ENCODE measurements at regions not wholly inside any gene's neighbourhood (a gene's known extent, or its start where the extent isn't known, plus 50 kb on each side); places are given as distances from the start of the nearest gene placed in this dataset.

DNA sequence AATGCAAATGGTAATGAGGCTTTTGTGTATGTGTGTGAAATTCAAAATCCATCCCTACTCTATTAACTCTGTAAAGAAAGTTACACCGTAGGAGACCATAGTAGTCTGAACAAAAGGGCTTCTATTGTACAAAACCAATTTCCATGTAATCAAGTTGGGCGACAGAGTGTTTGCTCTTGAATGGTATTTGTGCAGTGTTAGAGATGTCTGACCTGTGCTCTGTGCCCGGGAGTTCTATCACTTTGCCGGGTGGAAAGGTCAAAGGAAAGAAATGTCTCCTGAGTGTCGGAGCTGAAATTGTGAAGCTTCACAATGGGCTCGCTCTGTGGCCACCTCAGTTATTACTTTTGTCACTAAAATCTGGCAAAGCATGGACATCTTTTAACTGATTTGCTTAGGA is 312.0 kb downstream of the SAMD5 start:
- DNase-seq (ENCODE audit: low spot score): no peak

DNA sequence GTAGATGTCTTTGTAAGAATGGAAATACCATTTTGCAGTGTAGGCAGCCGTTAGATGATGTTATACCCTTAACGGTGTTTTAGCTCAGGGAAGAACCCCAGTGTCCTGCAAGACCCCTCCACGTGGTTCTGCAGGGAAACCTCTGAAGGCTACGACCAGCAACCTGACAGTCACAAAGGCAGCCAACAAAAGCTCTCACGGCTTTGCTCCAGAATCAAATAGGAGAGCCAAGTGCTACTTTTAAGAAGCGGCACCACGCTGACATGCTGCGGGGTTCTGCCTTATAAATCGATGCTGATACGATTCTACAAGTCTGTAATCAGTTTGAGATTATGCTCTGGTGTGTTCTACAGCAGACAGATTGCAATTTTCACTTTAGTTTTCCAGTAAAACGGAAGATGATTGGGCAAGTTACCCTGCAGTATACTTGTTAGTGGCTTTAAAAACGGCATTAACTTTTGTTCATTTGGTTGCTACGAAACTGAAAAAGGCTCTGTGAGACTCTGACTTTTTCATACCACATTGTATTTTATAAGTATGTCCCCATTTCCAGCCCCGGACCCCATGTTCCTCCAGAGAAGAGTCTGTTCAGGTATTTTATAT is 312.9 kb downstream of the SAMD5 start:
- DNase-seq (ENCODE audit: low spot score): no peak

DNA sequence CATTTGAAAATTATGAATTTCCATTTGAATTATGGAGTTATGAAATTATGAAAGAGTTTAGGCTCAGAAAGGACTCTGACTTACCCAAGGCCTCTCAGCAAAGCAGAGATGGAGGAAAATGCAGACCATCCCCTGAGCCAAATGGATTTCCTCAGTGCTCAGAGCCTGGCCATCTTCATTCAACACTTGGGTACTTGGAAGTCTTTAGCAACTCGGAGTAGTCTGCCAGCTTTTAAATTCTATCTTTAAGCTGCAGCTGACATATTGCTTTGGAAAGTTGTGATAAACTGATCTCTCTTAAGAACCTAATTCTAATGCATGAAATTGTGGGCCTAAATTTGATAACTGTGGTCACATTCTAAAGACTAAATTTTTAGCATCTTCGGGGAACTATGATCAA is 315.4 kb downstream of the SAMD5 start:
- no peak for DNase-seq (ENCODE audit: low spot score)

DNA sequence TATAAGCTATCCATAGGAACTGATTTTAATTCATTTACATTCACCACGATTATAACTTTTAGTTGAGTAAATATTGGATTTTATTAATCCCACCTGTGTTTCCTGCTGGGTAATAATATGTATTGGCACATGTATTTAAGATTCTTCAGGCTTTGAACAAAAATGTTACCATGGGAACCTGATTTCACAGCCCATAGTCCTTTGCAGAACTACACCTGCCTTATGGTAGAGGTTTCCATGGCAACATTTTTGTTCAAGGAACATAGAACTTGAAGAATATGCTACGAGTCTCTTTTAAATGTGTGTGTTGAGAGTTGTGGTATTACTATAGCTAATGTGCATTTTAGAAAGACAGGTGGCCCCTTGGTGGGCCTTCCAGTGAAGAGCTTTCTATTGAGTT is 317.4 kb downstream of the SAMD5 start:
- no peak for DNase-seq (ENCODE audit: low spot score)

DNA sequence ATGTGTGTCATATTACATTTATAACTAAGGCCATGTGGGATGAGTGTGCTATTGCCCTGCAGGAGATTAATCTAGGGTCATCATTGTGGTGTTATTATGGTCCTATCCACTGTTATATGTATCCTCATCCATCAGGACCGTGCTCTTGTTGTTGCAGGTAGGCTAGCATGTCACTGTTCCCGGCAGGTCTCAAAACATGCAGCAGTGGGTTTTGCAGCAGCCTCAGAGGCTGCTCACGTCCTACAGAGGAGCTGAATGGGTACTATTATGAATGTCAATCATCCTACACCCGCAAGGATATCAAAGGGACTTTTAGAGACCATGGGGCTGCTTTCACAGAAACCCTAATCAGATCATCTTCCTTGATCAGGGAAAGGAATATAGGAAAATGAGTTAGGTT is 318.2 kb downstream of the SAMD5 start:
- DNase-seq (ENCODE audit: low spot score): no peak

DNA sequence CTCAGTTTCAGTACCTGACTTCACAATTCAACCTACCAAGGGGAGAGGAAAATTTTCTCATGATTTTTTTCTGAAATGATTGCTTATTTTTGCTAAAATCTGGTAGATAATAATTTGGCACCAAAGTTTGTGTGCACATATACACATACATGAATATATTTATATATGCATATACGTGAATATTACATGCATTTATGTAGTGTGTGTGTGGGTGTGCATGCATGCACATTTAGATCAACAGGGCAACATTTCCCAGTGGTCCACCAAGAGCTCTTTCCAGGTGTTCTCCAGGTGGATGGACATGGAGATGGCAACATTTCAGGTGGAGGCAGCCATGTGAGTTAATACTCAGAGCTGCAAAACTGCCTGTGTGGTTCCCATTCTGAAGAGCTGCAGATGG is 320.9 kb downstream of the SAMD5 start:
- no peak for DNase-seq (ENCODE audit: low spot score)

DNA sequence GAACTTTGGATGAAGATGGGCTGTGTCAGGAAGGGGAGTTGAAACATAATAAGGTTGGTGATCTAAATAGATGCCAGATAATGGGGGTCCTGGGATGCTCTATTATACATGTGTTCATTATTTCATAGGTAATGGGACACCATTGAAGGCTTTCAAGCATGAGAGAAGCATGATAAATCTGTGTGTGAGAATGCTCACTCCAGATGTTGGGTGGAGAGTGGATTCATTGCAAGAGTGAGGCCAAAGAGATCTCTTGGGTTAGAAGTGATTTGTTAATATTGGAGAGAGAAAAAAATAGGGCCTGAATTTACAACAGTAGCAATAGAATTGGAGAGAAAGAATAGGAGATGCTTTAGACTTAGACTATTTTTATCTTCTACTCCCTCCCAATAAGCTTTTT is 321.3 kb downstream of the SAMD5 start:
- DNase-seq (ENCODE audit: low spot score): no peak

DNA sequence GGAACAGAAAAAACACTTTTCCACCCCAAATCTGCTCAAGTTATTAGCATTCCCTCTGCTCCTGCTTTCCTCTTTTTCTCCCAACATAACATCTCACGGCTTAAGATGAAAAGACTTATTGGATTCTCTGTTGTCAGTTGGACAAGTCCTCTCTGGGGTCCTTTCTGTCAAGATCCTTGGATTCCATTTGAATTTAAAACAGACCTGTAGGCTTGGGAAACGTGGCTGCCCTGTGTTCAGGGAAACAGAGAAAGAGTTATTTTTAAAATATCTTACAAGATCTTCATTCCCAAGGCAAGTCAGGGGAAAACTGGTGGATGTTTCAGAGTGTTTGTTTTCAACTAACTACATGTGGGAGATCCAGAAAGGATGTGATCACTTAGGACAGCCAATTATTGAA is 322.9 kb downstream of the SAMD5 start:
- no peak for DNase-seq (ENCODE audit: low spot score)

DNA sequence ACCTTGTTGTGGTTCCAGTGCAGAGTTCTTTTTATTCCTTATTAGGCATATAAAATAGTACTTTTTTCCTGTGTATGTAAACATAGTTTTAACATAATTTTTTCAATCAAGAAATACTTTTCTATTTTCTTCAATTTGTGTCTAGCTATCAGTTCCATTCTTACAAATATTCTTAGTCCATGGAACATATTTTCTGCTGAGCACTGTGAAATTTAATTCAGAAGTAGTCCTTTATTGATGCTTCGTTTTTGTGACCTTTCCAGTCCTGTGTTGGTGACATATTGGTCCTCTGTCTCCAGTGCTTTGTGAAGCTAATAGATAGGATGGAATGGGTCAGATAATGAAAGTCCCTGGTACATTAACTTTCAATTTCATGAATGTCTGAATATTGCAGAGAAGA is 325.1 kb downstream of the SAMD5 start:
- DNase-seq (ENCODE audit: low spot score): no peak

DNA sequence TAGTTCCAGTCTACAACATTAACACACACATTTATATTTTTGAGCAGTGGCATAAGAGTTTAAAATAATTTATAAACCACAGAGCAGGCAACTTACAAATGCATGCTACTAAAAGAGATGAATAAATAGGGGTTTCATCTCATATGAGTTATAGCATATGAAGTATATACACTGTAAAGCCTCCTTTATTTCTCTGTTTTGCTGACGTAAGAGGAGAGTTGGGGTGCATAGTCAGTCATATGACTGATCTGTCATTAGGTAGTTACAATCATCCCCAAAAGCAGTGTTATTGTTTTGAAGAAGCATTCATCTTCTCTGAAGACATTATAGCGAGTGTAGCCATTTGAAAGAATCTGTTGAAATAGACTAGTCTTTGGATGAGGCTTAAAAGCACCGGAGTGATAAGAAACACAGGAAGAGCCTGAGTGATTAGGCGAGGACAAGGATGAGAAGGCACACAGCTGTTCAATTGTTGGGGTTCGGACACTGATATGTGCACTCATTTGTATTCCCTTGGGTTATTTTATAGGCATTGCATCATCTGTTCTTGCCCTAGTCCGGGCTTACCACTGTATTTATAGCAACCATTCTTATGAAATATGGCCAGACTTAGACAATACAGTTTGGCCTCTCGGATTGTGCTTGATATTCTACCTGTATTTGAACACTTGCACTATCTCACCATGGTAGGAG is 325.7 kb downstream of the SAMD5 start:
- DNase-seq (ENCODE audit: low spot score): no peak

DNA sequence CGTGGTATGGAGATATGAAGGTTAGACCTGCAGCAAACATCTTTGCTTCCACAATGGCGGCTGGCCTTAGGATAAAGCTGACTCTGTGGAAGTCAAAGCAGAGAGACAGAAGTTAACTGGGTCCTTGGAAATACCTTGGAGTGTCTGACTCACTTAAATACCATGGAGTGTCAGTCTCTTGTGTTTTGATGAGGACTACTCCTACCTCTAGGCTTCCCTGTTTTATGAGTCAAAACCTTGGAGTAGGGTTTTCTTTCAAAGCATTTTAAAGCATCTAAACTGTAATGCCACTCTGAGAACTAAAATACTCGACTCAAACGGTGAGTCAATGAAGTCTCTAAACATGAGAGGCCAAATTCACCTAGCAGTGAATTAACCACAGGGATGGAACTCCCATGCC is 329.1 kb downstream of the SAMD5 start:
- no peak for DNase-seq (ENCODE audit: low spot score)

DNA sequence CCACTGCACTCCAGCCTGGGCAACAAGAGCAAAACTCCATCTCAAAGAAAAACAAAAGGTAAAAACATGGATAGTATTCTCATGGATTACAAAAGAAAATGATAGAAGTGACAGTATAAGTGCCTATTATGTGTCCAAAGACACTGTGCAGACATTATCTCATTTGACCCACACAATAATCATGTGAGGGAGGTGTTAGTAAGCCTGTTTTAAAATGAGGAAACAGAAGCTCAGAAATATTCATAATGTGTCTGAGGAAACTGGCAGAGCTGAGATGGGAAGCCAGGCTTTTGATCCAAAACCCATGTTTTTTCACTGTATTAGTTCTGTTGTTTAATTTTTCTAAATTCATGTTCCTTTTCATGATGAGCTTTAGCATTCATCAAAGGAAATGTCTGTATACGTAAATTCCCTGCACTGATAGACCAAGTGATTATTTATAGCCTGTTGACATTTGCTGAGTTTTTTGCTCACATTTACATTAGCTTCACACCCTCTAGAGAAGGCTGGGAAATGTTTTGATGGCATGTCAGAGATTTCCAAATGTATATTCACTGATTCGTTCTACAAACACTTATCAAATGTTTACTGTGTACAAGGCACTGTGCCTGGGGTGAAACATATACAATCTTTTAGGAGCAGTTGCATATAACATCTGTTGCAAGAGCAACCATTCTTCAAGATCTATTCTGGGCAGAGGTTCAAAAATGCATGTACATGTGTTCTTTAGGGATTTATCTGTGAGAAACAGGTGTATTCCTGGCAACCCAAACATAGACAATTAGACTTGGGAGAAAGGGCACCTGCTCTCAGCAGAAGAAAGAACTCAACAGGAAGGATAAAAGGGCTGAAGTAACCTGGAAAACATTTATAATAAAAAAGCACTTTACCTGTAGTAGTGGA is 331.5 kb downstream of the SAMD5 start:
- DNase-seq (ENCODE audit: low spot score): no peak

DNA sequence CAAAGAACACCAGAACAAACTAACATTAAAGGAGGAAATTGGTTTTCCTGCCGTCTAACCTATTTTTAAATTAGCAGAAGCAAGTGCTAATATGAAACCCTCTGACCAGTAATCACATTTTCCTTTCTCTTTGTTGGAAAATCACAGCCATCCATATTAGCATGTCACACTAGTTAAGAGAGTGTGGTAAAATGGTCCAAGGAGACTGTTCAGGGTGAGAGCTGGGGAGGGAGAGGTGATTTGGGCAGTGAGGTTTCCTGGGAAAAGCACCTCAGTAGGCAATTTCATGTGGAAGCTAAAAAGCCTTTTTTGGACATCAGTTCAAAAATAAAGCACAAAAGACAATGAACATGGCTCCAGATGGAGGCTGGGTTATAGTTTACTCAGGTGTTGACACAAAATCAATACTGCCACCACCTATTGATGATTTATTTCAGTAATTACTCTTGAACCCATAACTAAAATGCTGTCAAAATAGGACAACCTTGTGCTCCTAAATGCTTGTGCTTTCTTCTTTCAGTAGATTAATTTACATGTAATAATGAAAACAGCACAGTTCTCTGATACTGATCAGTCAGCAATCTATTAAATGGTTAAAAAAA is 333.2 kb downstream of the SAMD5 start:
- no peak for DNase-seq (ENCODE audit: low spot score)

DNA sequence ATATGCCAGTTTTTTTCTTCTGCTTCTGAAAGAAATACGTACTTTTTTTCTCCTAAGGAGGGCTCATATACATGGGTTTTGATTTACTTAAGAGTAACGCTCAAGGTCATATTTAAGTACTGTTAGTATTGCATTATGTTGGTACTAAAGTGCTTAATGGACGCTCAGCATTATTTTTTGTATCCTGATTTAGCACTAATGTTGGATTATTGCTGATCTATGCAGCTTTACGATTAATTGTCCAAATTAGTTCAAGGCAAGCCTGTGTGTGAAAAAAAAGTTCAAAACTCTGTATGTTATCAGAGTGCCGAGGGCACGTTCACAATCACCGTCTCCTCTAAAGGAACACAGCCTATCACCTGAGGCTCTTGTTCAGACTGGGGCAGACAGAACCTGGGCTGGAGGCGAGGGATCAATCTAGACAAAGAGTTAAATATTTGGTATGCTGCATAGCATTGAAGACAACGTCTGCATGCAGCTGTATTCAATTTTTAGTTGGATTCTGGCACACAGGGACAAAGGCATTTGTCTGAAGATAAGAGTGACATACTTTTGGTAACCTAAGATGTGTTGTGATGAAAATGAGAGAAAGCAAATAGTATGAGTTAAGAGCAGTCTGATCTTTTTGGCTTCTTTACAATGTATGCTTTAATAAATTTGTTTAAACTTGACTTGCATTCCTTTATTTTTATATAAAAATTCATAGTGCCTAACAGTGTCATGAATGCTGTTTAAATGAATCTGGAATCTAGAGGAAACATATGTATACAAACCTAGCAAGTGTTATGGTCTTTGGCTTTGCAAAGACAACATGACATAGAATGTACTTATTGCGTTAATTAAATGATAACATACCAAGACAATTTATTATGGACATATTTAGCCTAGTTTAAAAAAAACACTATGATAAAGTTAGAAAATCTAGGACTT is 341.2 kb downstream of the SAMD5 start:
- no peak for DNase-seq (ENCODE audit: low spot score)

DNA sequence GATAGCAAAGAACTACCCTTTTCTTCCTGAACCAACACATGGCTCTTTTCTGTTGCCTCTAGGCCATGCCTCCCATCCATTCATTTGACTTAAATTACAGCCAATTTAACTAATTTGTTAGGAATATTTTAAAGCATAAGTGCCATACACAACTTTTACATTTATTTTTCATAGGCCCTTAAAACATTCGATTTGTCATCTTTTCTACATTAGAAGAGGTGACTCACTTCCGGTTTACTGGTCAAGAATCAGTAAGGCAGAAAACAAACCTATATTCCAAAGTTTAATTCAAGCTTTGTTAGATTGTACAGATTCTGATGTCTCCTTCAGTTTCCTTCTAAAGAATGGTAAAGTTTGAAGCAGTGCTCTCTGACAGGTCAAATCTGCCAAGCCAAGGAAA is 344.3 kb downstream of the SAMD5 start:
- no peak for DNase-seq (ENCODE audit: low spot score)

DNA sequence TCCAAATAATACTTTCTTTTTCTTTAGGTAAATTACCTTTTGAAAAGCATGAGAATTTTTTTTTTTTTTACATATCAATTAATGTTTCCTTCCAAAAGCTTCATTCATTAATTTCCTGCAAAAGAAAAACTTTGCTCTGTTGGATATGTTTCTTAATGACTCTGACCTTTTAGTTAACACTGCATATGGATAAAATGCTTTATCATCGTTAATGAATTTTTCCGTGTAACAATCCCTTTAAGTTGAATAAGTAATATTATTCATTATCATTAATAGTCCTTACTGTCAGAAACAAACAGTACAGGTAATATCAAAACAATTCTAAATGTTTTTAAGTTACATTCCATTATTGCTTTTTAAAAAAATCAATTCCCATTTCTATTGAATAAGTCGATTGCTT is 345.1 kb downstream of the SAMD5 start:
- DNase-seq (ENCODE audit: low spot score): no peak

DNA sequence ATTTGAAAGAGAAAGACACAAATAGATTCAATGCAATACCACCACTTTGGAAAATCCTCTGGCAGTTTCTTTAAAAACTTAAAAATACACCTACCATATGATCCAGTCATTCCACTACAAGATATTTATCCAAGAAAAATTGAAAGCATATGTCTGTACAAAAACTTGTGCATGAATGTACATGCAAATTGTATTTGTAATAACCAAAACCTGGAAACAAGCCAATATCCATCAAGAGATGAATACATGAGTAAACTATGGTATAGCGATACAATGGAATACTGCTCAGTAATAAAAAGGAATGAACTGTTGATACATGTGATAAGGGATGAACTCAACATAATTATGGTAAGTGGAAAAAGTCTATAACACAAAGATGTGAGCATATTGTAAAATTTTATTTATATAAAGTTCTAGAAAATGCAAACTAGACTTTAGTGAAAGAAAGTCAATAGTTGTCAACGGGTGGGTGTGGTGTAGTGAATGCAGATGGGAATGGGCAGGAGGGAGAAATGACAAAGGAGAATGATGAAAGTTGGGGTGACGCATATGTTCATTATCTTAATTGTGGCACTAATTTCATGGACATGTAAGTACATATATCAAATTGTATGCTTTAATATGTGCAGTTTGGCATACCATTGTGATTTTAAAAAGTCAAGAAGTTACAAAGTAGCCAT is 347.5 kb downstream of the SAMD5 start:
- no peak for DNase-seq (ENCODE audit: low spot score)

DNA sequence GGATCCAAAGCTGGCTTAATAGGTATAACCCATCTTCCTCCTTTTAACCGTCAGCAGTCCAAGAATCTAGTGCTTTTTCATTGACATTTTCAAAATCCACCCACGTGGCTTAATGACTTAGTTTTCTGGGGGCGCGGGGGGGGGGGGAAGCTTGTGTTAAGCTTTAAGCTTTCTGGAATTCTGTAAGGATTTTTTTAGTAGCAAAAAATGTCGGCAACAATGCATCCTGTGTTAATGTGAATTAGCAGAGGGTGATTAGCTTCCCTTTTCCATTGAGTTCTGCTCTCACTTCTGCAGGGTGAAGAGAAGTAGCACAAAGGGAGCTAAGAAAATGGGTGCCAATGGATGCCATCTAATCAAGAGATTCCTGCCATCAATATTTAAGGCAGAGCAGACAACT is 348.2 kb downstream of the SAMD5 start:
- no peak for DNase-seq (ENCODE audit: low spot score)

DNA sequence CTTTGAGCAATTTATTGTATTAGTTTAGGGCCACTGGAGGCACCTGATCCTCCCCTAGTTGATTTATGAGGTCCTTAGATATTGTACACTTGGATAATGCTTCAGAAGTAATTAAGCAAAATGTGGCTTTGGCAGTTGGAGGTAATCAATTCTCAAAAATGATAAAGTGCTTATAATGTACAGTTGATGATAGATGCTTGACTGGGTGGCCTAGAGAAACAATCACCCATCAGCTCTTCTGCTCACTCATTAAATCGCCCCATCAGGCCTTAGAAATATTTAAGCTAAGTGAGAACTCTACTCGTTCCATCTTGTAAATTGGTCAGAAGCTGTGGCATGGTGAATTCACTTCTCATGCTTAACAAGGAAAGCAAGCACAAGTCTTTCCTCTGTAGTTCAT is 349.9 kb downstream of the SAMD5 start:
- DNase-seq (ENCODE audit: low spot score): no peak

DNA sequence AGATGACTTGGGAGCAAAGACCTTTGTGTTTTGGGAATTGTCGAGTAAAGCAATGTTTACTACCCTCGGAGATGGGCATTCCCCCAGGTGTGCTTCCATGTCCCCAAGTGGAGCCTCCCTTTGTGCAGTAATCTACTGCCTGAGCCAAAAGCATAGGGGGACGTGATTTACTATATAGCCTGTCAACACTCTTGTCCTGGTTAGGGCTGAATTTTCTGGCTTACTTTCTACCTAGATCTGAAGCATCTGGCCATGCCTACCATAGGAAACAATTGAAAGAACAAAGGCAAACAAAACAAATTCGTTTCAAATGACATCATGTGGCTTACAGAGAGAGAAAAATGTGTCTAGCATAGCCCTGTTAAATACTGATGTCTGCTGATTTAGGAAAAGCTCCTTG is 350.6 kb downstream of the SAMD5 start:
- DNase-seq (ENCODE audit: low spot score): no peak

DNA sequence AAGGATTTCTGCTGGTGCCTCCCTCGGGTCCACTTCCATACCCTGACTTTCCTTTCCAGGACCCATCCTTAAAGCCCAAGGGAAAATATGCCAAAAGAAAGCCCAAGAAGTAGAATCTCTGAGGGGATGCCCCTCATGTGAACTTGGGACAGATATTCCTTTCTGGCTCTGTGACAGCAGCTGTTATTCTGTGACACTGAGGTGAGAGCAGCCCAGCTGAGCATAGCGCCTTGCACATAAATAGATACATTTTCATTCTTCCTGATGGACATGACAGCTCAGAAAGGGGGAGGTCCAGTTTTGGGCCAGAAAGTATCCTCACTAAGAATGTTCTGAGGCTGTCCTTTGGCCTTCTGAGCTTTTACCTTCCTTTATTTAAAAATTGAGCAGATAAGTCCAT is 353.2 kb downstream of the SAMD5 start:
- DNase-seq (ENCODE audit: low spot score): no peak

All from pons (tissue), 1 donor.